Fibroblast of lung (primary cell): ENCODE measurements at regions not wholly inside any gene's neighbourhood (a gene's known extent, or its start where the extent isn't known, plus 50 kb on each side); places are given as distances from the start of the nearest gene placed in this dataset.

Experiments
- CTCF ChIP-seq, 2 donors: IDR thresholded peaks in 1 of 2; conservative IDR thresholded peaks in 1 of 2; 1 replicate in 1 of 2; 2 replicates in 1 of 2; pipeline ENCODE4 v1.5.1; 2011 to 2012; ENCODE audit warnings: low read length in 2 of 2, control low read depth in 1 of 2, inconsistent platforms in 1 of 2, low read depth in 1 of 2, mild to moderate bottlenecking in 1 of 2
- EZH2 ChIP-seq: IDR thresholded peaks from 2 replicates; pipeline ENCODE4 v1.5.1; 2012; ENCODE audit warnings: low read length, control low read depth, mild to moderate bottlenecking; ENCODE audit errors: missing control alignments

GRCh38 chr12:94056419-94057158 lies 91.8 kb upstream of the PLXNC1 start:
- no peak for TF ChIP-seq CTCF (conservative IDR thresholded peaks at IDR 0.05 in 1 of 2, IDR thresholded peaks at IDR 0.05 in 1 of 2; ENCODE audit: low read depth in 1 of 2, low read length in 2 of 2)
- TF ChIP-seq EZH2, result no peak
